SHP77 treated with DMSO at 0.1 percent for 48 hours (cell line): ENCODE measurements at regions not wholly inside any gene's neighbourhood (a gene's known extent, or its start where the extent isn't known, plus 50 kb on each side); places are given as distances from the start of the nearest gene placed in this dataset.
A peak's percentile ranks its signal among the peaks of the same experiment; 100 is the strongest.
"Not testable (repeated sequence)": the region's sequence is repeated elsewhere in the genome, so short reads cannot be mapped to it uniquely, and the experiment has no call there.

Experiments
- DNase-seq: peaks from one replicate; lab custom pipeline; 2025; lab: John Stamatoyannopoulos, UW

DNA sequence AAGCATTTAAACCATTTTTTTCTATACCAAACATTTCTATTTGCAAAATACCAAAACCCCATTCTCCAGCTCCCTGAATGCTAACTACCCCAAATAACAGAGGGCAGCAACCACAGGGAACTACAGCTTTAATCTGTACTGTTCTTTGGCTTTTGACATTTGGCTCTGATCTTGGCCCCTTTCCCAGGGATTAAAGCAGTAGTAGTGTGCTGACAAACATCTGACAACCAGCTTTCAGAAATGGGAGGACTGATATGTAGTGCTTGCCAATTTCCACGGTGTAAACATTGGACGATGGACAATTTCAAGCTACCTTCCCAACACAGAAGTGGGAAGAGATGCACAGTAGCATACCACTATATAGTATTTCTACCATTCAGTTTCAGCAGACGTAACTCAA is 88.4 kb upstream of the TEAD1 start:
- DNase-seq: no peak

DNA sequence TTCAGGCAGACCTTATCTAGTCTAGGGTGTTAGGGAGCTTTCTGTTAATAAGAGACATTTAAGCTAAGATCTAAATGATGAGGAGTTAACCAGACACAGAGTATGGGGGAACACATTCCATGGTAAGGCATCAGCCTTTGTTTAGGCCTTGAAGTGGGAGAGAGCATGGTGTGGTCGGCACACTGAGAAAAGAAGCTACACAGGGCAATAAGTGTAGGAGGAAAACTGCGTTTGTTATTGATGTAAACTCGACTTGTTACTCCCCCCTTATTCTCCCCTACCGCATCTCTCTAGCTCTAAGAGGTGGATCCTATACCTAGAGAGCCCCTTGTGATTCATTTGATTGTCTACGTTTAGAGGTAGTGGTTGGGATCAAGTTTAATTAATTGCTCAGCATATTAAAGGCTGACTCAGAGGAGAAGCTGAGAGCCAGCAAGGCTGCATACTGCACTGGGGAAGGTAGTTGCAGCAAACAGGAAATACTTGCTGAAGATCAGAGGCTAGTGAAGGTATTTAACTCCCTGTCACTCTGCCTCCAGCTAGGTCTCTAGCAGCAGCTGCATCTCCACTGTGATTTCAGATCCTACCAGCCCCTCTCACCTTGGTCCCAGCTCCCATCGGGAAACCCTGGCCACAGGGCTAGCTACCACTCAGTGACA is 86.8 kb upstream of the TEAD1 start:
- no peak for DNase-seq

DNA sequence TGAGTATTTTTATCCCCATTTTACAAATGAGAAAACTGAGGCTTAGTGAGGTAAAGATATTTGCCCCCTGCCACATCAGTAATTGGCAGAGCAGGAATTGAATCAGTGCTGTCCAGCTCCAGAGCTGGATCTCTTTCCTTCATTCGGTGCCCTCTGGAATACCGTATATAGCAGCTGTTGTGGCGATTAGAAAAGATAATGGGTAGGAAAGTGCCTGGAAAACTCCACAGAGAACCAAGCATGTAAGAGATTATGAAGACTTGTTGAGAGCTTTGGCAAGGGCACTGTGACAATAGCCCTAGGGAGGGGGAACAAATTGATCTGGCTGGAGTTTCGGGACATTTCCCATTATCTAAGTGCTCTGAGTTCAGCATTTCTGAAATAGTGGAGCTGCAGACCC is 82.5 kb upstream of the TEAD1 start:
- DNase-seq: no peak

DNA sequence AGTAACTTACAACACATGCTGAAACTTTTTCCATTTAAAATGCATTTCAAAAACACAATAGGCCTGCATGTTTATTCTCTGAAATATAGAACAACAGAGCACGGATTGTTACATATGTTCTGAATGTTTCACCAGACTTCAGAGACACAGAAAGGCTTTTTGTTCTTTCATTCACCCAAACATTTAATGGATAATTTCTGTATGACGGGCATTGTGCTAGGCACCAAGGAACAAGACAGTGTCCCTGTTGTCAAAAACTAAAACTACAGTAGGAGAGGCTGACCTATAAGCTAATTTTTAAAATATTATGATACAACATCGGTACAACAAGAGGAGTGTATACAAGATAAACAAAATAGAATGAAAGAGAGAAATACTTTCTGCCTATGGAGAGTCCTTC is 81.9 kb upstream of the TEAD1 start:
- no peak for DNase-seq

DNA sequence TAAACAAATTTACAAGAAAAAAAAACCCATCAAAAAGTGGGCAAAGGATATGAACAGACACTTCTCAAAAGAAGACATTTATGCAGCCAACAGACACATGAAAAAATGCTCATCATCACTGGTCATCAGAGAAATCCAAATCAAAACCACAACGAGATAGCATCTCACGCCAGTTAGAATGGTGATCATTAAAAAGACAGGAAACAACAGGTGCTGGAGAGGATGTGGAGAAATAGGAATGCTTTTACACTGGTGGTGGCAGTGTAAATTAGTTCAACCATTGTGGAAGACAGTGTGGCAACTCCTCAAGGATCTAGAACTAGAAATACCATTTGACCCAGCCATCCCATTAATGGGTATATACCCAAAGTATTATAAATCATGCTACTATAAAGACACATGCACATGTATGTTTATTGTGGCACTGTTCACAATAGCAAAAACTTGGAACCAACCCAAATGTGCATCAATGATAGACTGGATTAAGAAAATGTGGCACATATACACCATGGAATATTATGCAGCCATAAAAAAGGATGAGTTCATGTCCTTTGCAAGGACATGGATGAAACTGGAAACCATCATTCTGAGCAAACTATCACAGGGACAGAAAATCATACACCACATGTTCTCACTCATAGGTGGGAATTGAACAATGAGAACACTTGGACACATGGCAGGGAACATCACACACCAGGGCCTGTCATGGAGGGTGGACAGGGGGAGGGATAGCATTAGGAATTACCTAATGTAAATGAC is 79.0 kb upstream of the TEAD1 start:
- DNase-seq: not testable (repeated sequence)

DNA sequence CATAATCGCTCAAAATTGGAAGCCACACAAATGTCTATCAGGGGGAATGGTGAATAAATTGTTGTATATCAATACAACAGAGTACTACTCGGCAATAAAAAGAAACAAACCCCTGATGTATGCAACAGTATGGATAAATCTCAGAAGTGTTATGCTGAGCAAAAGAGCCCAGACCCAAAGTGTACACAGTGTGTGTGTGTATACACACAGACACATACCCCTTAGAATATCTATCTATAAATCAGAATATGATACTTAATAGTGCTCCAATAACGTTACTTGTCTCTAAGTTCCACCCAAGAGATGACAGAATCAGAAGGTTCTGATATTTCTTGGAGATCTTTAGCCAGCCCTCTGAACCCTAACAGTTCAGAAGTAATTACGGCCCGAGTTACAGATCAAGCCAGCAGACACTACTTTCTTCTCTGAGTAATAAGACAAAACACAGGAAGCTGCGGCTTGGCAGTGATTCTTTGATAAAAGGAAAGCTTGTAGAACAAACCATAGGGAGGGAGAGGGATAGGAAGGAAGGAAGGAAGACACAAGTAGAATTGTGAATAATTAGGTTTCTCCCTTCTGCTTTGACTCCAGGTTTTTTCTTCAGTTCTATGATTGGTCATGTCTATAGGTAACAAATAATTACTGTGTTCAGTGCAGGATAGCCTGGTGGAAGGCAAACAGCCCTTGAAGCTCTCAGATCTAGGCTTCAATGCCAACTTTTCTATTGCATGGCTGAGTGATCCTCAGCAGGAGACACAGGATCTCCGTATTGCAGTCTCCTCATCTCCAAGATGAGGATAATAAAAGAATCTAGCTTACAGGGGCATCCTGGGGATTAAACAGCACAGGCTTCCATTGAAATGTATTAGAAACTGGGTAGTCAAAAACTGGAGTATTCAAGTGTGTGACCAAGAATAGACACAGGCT is 75.6 kb upstream of the TEAD1 start:
- no peak for DNase-seq

DNA sequence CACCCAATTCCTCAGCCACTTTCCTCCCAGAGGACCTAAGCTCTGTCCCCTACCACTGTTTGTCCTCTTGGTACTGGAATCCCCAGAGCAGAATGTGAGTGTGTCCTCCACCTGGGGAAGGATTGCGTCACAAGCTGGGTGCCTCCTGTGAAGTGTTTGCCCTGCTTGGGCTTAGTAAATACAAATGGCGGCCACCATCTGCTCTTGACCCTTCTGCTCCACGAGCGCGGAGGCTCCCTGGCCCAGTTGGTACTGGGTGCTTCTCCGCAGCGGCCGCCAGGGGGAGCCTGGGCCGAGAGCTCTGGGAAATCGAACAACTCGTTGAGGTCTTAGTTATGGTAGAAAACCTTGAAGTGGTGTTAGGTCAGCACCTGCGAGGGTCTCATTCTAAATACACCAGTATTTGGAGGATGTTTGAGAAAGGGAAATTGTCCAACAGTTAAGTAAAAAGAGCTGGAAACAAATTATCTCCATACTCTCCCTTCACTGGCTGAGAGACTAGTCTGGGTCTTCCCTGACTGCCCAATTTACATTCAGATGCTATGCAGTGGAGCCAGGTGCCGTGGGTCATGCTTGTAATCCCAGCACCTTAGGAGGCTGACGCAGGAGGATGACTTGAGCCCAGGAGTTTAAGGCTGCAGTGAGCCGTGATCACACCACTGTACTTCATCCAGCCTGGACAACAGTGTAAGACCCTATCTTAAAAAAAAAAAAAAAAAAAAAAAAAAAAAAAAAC is 74.6 kb upstream of the TEAD1 start:
- peak; percentile 85 for DNase-seq

DNA sequence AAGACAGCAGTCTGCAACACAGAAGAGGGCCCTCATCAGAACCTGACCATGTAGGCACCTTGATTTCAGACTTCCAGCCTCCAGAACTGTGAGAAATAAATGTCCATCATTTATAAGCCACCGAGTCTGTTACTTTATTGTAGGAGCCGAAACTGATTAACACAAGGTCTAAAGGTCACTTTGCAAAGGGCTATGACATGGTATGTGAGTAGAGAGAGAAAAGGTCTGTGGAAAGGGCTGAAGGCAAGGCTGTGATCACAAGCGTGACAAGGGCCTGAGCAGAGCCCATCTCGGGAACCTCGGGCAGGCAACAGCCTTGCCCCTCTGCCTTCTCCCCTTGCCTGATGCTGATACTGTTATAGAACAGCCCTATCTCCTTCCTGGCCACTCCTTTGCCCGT is 73.4 kb upstream of the TEAD1 start:
- DNase-seq: no peak

DNA sequence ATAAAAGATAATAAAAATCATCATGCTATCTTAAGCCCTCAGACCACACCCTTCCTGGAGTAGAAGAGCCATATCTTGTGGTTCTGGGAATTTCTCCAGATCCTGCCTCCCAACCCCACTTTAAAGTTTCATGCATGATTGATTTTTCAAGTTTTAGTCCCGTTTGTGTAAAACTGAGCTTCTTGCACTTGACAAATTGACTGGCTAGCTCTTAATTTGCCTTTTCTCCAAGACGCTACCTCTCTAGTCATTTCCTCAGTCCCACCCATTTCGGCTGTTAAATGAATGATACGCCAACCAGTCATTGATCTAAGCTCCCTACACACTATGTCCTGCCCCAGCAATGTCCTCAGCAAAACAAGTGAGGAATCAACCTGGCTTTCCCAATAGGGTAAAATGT is 71.8 kb upstream of the TEAD1 start:
- DNase-seq: no peak

DNA sequence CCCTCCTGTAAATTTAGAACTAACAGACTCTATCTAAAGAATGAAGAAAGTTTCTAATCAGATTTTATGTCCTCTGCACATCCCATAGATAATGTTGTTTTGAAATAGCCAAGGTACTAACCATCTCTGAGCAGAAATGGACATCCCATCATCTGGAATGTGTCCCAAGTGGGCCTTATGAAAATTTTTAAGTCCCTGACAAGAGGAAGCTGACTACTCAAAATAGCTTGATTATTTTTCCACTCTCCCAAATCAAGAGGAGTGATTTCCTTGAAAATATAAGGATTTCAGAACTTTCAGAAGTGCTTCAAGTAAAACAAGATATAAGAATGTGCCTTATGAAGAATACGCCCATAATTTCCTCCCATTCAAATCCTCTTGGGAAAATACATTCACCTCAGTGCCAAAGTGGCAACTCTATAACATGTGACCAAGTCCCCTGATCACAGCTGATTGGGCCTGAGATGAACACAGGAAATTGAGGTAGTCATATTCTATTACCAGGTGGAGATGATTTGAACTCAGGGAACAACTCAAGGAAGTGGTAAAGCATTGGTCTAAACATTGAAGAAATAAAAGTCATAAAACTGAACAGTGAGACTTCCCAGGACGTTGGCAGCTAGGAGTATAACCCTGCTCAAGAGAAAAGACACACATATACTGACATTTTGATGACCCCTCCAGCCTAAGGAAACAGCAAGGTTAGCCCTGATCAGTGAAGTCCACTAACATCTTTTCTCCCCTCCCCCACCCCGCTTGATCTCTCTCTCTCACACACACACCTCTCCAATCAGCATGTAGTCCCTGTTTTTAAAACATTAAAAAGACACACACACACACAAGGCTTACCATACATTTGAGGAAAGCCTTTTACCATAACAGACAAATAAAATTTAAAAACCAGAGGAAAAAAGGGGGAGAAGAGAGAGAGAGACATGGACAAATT is 70.8 kb upstream of the TEAD1 start:
- DNase-seq: no peak

DNA sequence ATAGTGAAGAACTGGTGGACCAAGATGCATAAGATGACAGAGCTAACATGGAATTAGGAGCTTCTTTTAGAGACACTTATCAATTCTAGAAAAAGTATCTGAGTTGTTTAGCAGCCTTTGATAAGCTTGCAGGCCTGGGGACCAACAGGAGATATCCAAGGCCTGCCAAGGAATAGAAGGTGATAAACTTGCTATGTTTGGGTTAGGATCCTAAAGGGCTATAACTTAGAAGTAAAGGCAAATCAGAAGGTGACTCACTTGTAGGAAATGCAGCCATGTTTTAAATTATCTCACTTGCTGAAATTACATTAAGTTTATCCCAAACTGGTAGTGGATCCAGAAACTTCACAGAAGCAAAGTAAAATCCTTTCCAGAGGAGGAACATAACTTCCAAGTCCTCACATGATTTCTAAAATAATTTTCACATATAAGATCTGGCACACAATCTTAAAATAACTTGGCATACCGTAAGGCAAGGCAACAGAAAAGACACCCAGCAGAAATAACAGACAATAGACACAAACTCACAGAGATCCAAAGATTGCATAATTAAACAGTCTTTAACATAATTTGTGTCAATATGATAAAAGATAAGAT is 69.6 kb upstream of the TEAD1 start:
- no peak for DNase-seq

DNA sequence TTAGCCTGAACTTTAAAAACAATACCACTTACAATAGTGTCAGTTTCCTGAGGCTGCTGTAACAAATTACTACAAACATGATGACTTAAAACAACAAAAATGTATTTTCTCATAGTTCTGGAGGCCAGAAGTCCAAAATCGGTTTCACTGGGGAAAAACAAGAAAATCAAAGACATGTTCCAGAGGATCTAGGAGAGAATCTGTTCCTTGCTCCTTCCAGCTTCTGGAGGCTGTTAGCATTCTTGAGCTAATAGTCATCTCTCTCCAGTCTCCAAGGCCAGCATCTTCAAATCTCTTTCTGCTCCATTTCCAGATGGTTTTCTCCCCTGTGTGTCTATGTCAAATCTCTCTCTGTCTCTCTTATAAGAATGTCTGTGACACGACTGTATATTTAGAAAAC is 67.6 kb upstream of the TEAD1 start:
- DNase-seq: no peak

DNA sequence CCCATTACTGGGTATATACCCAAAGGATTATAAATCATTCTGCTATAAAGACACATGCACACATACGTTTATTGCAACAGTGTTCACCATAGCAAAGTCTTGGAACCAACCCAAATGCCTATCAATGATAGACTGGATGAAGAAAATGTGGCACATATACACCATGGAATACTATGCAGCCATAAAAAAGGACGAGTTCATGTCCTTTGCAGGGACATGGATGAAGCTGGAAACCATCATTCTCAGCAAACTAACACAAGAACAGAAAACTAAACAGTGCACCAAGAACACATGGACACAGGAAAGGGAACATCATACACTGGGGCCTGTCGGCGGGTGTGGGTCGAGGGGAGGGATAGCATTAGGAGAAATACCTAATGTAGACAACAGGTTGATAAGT is 65.5 kb upstream of the TEAD1 start:
- DNase-seq: not testable (repeated sequence)

DNA sequence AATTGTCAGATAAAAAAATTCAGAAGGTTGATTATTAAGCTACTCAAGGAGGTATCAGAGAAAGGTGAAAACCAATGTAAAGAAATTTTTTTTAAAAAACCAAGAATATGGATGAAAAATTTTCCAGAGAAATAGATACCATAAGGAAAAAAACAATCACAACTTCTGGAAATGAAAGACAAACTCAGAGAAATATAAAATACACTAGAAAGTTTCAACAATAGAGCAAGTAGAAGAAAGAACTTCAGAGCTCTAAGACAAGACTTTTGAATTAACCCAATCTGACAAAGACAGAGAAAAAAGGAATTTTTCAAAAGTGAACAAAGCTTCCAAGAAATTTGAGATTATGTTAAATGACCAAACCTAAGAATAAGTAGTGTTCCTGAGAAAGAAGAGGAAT is 62.9 kb upstream of the TEAD1 start:
- DNase-seq: no peak

DNA sequence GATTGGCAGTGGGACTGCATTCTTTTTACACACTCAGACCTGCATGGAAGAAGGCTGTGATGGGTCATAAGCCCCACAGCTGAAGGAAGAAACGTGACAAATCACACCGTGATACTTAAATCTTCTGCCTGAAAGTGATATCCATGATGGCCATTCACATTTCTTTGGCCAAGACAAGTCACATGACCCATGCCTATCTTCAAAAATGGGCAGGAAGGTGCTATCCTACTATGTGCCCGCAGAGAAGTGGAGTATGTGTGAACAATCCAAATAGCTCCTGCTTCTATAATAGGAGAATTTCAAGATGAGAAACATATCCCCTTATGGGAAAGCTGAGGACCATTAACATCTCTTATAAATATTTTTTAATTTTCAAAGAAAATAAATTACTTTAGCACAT is 56.6 kb upstream of the TEAD1 start:
- no peak for DNase-seq

DNA sequence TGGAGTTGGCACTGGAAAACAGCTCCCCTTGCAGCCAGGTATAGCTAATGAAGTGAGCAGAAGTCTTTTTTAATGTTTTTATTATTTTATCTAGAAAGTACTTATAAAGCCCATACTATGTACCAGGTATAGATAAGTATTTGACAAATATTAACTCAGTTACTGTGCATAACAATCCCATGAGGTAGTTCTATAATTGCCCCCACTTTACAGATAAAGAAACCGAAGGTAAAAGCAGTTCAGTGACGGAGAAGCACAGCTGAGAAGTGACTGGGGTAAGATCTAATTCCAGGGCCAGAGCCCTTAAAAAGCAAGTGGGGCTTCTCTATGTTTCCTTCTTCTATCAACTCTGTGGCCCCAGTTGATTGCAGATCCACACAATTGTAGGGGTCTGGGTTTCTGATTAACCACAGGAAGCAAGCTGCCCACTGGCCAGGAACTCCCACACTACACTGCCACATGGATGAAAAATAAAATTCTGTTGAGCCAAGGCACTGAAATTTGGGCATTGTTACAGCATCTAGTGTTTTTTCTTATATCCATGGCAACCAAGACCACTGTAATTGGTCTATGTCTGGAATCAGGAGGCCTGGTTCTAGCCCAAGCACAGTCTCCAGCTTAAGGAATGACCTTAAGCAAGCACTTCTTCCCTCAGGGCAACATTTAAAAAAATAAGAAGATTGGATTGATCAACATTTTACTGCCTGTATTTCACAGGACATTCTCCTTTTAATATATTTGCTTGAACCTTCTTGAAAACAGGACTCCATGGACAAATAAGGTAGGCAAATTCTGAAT is 55.3 kb upstream of the TEAD1 start:
- no peak for DNase-seq

DNA sequence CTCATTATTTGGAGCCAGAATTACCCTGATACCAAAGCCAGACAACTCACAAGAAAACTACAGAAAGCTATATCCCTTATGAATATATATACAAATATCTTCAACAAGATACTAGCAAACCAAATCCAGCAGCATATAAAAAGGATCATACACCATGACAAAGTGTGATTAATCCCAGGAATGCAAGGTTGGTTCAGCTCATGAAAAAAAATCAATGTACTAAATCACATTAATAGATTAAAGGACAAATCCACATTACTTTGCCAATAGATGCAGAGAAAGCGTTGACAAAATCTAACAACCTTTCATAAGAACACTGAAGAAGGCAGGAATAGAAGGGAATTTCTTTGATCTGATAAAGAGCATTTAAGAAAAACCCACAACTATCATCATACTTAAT is 50.4 kb upstream of the TEAD1 start:
- DNase-seq: no peak
